Vagina (tissue), 2 donors: ENCODE measurements at regions not wholly inside any gene's neighbourhood (a gene's known extent, or its start where the extent isn't known, plus 50 kb on each side); places are given as distances from the start of the nearest gene placed in this dataset.

Experiments used
- CTCF ChIP-seq, 3 experiments: fragments of 450-650 bp in 2 of 3; fragments of 200-600 bp in 1 of 3; sonication (generic) in 1 of 3; IDR thresholded peaks; one replicate each; pipeline ENCODE4 v1.5.1; 2017 to 2019; ENCODE audit warnings: antibody characterized with exemption in 3 of 3, mild to moderate bottlenecking in 2 of 3, moderate library complexity in 2 of 3
- POLR2A ChIP-seq, 2 donors: fragments of 450-650 bp; IDR thresholded peaks; one replicate each; pipeline ENCODE4 v1.6.1; 2017; ENCODE audit warnings: antibody characterized with exemption in 2 of 2, mild to moderate bottlenecking in 2 of 2, moderate library complexity in 2 of 2
- POLR2AphosphoS5 ChIP-seq, 2 donors: sonication (generic); formaldehyde crosslinking; IDR thresholded peaks; one replicate each; pipeline ENCODE4 v1.9.0; 2017; ENCODE audit warnings: antibody characterized with exemption in 2 of 2, mild to moderate bottlenecking in 2 of 2, low read depth in 1 of 2; ENCODE audit not compliant: insufficient read depth in 1 of 2

GRCh38 chr6:11366934-11367637 lies 134.6 kb upstream of the NEDD9 start:
- TF ChIP-seq CTCF (IDR thresholded peaks at IDR 0.05) (no peak), POLR2AphosphoS5 (IDR thresholded peaks at IDR 0.05; ENCODE audit: insufficient read depth in 1 of 2, low read depth in 1 of 2) (peak in 1 of 2 donors; percentile 9), POLR2A (IDR thresholded peaks at IDR 0.05) (no peak)
